Smooth muscle cell (in vitro differentiated cells): ENCODE measurements at regions not wholly inside any gene's neighbourhood (a gene's known extent, or its start where the extent isn't known, plus 50 kb on each side); places are given as distances from the start of the nearest gene placed in this dataset.
A peak's percentile ranks its signal among the peaks of the same experiment; 100 is the strongest.

ENCODE experiments used
- DNase-seq: peaks from one replicate; lab custom pipeline; 2025; ENCODE audit not compliant: unreplicated experiment; lab: John Stamatoyannopoulos, UW
- H2AFZ ChIP-seq: fragments of 200-600 bp; sonication (generic); 2 replicates; pipeline ENCODE4 v1.6.0; 2016; ENCODE audit warnings: antibody characterized with exemption, low read depth, mild to moderate bottlenecking
- H3F3A ChIP-seq: fragments of 200-600 bp; sonication (generic); 2 replicates; pipeline ENCODE4 v1.6.0; 2017; ENCODE audit warnings: antibody characterized with exemption, low read depth
- H3K27ac ChIP-seq: fragments of 200-600 bp; sonication (generic); 2 replicates; pipeline ENCODE4 v1.5.1; 2016; ENCODE audit warnings: low read depth, mild to moderate bottlenecking
- H3K27me3 ChIP-seq: fragments of 200-600 bp; sonication (generic); 2 replicates; pipeline ENCODE4 v1.6.1; 2016; ENCODE audit warnings: low read depth, mild to moderate bottlenecking
- H3K36me3 ChIP-seq: fragments of 200-600 bp; sonication (generic); 2 replicates; pipeline ENCODE4 v1.5.1; 2016; ENCODE audit warnings: low read depth
- H3K4me1 ChIP-seq: fragments of 200-600 bp; sonication (generic); 2 replicates; pipeline ENCODE4 v1.5.1; 2016; ENCODE audit warnings: low read depth
- H3K4me2 ChIP-seq: fragments of 200-600 bp; sonication (generic); 2 replicates; pipeline ENCODE4 v1.6.0; 2016; ENCODE audit warnings: mild to moderate bottlenecking
- H3K4me3 ChIP-seq: fragments of 200-600 bp; sonication (generic); 2 replicates; pipeline ENCODE4 v1.5.1; 2016; ENCODE audit warnings: mild to moderate bottlenecking
- H3K79me2 ChIP-seq: fragments of 200-600 bp; sonication (generic); 2 replicates; pipeline ENCODE4 v1.6.0; 2016; ENCODE audit warnings: low read depth, mild to moderate bottlenecking
- H3K9ac ChIP-seq: fragments of 200-600 bp; sonication (generic); 2 replicates; pipeline ENCODE4 v1.6.0; 2016; ENCODE audit warnings: low read depth
- H3K9me3 ChIP-seq: fragments of 200-600 bp; sonication (generic); replicated peaks from 2 replicates; pipeline ENCODE4 v1.5.1; 2016; ENCODE audit warnings: low read depth
- H4K20me1 ChIP-seq: fragments of 200-600 bp; sonication (generic); 2 replicates; pipeline ENCODE4 v1.6.0; 2016; ENCODE audit warnings: low read depth
- WGBS: methylation state at CpG from one replicate; pipeline ENCODE4 v1.1.7; 2016; ENCODE audit warnings: low lambda C conversion rate; 5-methylcytosine and 5-hydroxymethylcytosine counted together
- TF ChIP-seq, protein P1 (sequence below): fragments of 200-600 bp; sonication (generic); IDR thresholded peaks from 2 replicates; pipeline ENCODE4 v1.5.1; 2017; ENCODE audit warnings: borderline replicate concordance, mild to moderate bottlenecking, antibody characterized with exemption; ENCODE audit not compliant: insufficient read depth, poor library complexity, severe bottlenecking

DNA sequence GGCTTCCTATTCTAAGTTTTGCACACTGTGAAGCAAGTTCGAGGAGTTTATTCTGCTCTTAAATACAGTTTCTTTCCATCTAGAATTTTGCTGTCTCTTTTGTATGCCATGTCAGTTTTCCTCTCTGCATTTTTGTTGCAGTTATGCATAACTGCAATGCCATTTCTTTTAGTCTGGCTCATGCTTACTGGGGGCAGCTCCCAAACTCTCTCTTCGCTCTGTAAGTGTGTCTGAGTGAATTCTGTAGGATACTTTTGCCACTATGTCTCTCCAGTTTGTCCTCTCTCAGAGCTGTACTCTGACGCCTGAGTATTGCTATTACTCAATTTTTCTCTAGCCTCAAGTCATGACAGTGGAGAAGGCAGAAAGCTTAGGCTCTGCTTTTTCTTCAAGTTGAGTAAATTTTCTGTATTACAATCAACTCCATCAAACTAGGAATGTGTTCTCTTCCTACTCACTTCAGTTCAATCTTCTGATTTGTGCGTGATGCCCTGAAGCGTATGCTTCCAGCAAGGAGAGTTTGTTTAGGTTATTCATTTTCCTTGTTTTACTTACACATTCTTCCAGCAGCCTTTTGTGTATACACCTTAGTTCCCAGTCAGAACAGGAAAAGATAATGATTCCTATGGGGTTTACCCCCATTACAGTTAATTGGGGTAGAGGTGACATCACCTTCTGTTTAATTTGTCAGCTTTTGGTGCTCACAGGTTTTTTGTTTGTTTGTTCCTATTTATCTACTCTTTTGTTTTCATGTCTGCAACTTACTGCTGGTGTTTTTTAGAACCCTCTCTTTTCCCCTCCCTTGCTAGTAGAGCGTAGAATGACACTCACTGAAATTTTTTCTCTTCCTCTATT, 430.9 kb downstream of the BCKDHB start:
- TF ChIP-seq, protein P1, sequence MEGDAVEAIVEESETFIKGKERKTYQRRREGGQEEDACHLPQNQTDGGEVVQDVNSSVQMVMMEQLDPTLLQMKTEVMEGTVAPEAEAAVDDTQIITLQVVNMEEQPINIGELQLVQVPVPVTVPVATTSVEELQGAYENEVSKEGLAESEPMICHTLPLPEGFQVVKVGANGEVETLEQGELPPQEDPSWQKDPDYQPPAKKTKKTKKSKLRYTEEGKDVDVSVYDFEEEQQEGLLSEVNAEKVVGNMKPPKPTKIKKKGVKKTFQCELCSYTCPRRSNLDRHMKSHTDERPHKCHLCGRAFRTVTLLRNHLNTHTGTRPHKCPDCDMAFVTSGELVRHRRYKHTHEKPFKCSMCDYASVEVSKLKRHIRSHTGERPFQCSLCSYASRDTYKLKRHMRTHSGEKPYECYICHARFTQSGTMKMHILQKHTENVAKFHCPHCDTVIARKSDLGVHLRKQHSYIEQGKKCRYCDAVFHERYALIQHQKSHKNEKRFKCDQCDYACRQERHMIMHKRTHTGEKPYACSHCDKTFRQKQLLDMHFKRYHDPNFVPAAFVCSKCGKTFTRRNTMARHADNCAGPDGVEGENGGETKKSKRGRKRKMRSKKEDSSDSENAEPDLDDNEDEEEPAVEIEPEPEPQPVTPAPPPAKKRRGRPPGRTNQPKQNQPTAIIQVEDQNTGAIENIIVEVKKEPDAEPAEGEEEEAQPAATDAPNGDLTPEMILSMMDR = no peak
- peak overlapping the region; percentile 92 for H3K27ac ChIP-seq
- H3K27me3 ChIP-seq = no peaks in the 10 kb centered on the region
- no peak overlapping the region for H2AFZ ChIP-seq
- H3K4me2 ChIP-seq = no peak overlapping the region
- peak overlapping the region; percentile 85 for H3K9ac ChIP-seq
- no peaks in the 10 kb centered on the region for H3K79me2 ChIP-seq
- WGBS = 78% methylated on average over 6 of the region's 6 CpGs
- peaks cover 6% of the 10 kb centered on the region for H3K4me1 ChIP-seq
- no peaks in the 10 kb centered on the region for H3F3A ChIP-seq
- H3K4me3 ChIP-seq = no peak overlapping the region
- no peak for DNase-seq
- H4K20me1 ChIP-seq = no peaks in the 10 kb centered on the region
- H3K36me3 ChIP-seq = no peaks in the 10 kb centered on the region
- no peaks in the 10 kb centered on the region for H3K9me3 ChIP-seq

DNA sequence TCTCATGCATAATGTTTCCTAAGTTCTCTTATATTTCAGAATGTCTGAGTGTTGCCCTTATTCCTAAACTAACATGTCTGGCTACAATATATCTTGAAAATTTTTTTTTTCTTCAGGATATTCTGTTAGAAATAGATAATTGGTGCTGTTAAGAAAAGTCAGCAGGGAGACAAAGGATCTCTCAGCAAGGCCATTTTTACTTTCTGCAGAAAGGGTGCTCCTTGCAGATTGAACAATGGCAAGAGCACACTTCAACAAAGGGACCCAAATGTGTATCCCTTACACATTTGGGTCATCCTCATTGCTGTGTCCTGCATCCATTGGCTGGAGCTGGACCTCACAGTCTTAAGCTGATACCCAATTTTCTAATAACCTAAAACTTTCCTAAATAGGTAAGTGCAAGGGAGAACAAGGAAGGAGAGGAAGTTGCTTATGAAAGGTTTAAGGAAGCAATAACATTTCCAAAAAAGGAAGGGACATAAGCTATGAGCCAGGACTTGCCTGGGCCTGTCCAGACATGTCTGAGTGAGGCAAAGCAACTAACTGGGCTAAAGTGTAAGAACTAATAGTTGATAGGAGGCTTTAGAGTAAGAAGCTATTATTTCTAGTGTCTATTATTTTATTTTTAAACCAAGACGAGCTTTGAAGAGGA, 429.6 kb downstream of the BCKDHB start:
- H3K4me1 ChIP-seq = peaks cover 6% of the 10 kb centered on the region
- no peaks in the 10 kb centered on the region for H3K36me3 ChIP-seq
- H3K9ac ChIP-seq = peak overlapping the region; percentile 85
- peak overlapping the region; percentile 92 for H3K27ac ChIP-seq
- H3K79me2 ChIP-seq = no peaks in the 10 kb centered on the region
- no peaks in the 10 kb centered on the region for H3F3A ChIP-seq
- H3K9me3 ChIP-seq = no peaks in the 10 kb centered on the region
- H2AFZ ChIP-seq = peak overlapping the region; percentile 90
- no peaks in the 10 kb centered on the region for H3K27me3 ChIP-seq
- H4K20me1 ChIP-seq = no peaks in the 10 kb centered on the region
- TF ChIP-seq, protein P1 = no peak
- DNase-seq = no peak
- WGBS = 88% methylated on average over 1 of the region's 1 CpG
- no peak overlapping the region for H3K4me3 ChIP-seq
- H3K4me2 ChIP-seq = no peak overlapping the region

DNA sequence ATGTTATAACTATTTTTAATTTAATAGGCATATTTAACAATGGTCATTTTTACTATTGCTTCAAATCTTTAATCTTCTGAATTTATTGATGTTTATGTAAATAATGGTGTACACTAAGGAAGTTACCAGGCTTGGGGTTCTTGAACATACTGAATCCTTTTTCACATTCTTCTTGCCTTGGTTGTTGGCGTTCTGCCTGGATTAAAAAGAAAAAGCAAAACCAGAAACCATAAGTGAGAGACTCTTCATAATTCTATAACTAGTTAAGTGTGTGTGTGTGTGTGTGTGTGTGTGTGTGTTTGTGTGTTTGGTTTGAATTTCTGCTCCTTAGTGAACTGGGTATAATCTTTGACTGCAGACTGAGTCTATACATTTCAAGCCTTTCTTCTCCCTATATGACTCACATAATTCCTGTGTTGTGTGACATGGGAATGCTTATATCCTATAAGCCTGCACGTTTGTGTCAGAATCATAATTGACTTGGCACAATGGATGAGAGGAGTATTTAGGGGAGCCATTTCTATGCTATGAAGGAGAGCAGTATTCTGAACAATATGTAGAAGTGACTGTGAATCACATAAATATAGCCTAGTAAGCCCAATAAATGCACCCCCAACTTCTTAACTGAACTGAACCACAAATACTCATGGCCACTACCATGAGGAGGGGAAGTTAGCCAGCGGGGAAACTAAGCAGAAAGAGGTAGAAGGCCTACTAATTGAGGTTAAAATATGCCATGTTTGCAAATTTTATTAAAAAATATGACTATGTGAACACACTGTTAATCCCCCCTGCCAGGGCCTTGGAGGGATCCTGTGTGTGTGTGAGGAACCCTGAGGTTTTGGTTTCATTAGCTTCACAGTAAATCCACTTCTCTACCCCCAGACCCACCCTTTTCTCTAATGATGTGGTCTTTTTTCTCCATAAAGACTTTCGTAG, 425.5 kb downstream of the BCKDHB start:
- Histone ChIP-seq H3K4me2 (no peak overlapping the region), H4K20me1 (no peaks in the 10 kb centered on the region), H3K27ac (no peak overlapping the region), H3K36me3 (no peaks in the 10 kb centered on the region), H3K27me3 (no peaks in the 10 kb centered on the region), H3K9ac (no peak overlapping the region), H3K4me1 (peaks cover 5% of the 10 kb centered on the region), H2AFZ (no peak overlapping the region), H3K9me3 (no peaks in the 10 kb centered on the region), H3F3A (no peaks in the 10 kb centered on the region), H3K4me3 (no peak overlapping the region), H3K79me2 (no peaks in the 10 kb centered on the region)
- DNase-seq = no peak
- 71% methylated on average over 4 of the region's 4 CpGs for WGBS
- TF ChIP-seq, protein P1 = no peak
